HG02970 (cell line): ENCODE measurements at regions not wholly inside any gene's neighbourhood (a gene's known extent, or its start where the extent isn't known, plus 50 kb on each side); places are given as distances from the start of the nearest gene placed in this dataset.
"Not testable (repeated sequence)": the region's sequence is repeated elsewhere in the genome, so short reads cannot be mapped to it uniquely, and the experiment has no call there.

Experiments
- ATAC-seq: cut with Tn5 transposase; IDR thresholded peaks from one replicate; pipeline ENCODE4 v1.9.1; 2021; ENCODE audit warnings: mild to moderate bottlenecking, moderate library complexity, moderate number of reproducible peaks; ENCODE audit not compliant: unreplicated experiment, low FRiP score

DNA sequence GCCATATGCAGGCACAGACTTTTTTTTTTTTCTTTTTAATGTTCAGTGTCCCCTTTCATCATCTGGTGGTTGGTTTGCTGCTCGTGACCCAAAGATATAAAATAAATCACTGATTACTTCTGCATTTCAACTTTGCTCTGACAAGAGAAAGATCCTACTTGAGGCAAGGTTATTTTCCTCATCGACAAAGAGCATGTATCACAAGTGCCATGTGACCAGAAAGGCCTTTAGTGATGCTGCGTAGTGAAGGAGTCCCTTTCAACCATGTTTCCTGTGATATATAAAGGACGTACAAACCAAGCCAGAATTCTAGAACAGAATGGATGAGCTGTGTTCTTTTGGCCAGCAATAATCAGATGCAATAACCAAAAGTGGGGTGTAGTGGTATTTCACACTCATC is 323.4 kb upstream of the PSMD7 start:
- ATAC-seq, result no peak

- ATAC-seq, result no peak
These were observed 329.8 kb upstream of the PSMD7 start for GRCh38 chr16:73966851-73967250.

GRCh38 chr16:73965591-73965990 is 331.0 kb upstream of the PSMD7 start:
- no peak for ATAC-seq

DNA sequence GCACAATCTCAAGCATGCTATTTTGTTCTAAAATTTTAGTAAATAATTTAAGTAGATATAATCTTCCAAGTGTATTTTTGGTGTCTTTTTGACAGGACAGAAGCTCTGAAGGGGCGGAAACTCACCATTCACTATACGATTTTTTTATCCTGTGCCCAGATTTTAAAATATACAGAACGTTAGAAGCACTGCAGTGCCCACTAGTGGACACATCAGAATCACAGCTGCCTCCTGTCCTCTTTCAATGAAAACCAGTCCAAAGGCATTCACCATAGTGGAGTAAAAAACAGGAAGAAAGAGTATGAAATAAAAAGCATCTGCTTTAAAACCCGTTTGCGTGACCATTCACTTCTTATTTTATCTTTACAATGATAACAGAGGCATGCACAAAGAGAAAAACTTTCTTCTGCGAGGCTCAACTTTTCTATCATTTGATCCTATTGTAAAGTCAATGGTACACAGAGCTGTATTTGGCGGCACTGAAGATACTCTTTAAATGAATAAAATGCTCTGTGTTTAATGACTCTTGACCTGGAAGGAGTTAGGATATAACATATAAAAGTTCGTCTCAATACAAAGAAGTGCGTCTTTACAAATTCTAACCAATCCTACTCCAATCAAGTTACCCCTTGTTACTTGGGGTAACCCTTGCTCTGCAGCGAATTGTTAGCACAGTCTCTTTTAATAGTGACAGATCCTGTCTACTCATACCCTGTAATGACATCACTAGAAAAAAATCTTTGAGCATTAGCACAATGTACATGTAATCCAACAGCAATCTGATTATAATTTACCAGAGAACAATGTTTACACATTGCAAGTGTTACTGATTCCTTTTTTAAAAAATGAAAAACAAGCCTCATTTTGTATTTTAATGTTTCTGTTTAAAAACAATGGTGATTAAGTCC is 339.8 kb upstream of the PSMD7 start:
- ATAC-seq, result no peak

DNA sequence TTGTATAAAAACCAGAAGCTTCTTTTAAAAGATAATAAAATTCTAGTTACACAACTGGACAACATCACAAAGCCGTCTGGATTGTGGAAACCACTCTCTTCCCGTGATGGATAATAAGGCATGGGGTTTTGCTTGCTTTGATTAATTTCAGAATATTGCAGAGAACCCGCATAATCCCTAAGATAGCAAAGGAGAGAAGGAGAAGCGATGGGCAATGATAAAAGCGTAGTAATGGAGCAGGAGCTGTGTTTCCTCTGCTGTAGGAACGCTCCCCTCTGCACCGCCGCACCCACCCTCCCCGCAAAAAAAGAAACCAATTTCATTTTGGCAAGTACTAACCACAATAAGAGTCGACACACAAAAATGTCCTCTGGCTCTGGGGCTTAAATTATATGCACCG is 340.9 kb upstream of the PSMD7 start:
- no peak for ATAC-seq

- no peak for ATAC-seq
These were observed 341.4 kb upstream of the PSMD7 start for GRCh38 chr16:73955255-73955654.

DNA sequence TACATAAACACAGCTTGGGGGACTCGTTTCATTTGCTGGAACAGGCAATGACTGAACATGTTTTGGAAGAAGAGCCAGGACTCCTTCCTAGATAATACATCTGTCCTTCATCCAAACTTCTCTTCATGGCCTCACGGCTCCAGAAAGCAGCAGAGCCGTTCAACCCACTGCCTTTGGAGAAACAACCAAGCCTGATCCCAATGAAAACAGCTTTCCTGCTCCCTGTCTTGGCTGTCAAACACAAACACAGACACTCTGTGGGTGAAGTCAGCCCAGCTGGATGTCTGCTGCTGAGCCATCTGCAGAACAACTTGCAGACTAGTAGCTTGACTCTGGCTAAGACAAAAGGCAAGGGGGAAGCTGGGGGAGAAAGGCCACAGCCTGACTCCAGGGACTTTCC is 345.1 kb upstream of the PSMD7 start:
- no peak for ATAC-seq

DNA sequence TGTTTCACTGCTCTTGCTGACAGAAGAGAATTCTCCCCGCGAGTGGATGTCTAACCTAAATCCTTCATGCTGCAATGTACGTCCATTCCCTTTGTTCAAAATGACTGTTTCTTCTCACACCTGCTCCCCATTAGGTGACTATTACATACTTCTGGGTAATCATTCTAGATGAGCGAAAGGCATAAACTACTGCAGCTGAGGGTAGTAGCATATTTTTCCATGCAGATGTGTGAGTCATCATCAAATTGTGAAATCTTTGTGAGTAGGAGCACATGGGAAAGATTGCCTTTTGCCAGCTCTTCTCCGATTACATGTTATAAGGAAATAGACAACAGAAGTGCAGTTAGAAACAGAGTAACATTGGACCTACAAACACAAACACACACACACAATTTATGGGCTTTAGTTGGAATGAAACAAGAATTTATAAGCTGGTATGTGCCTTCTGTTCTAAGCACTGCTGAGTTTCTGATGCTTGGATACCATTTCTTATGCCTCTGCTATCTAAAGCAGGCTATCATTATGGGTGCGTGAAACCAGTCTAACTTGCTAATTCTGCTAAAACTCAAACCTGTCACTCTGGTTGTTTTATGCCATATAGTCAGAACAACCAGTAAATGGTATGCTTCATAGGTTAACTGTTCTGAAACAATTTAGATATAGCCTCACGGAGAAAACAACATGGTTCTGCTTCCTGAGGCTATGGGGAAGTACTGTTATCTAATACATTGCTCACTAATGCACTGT is 346.9 kb upstream of the PSMD7 start:
- ATAC-seq, result no peak

DNA sequence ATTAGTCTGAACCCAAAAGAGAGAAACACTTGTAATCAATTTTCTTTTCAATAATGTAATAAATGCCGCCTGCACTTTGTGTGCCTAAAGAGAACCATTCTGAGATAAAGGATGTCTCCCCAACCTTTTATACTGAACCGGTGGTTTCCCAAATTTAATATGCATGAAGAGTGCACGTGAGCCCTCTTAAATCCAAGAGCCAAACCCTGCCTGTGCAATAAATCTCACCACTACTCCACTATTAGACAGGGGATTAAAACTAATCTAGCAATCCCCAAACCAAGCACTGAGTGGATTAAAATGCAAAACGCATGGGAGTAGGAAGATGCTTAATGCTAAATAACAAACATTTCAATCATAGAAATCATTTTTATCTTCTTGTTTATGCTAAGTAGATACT is 351.0 kb upstream of the PSMD7 start:
- ATAC-seq, result no peak

- not testable (repeated sequence) for ATAC-seq
These were observed 353.4 kb upstream of the PSMD7 start for GRCh38 chr16:73943184-73943583.

DNA sequence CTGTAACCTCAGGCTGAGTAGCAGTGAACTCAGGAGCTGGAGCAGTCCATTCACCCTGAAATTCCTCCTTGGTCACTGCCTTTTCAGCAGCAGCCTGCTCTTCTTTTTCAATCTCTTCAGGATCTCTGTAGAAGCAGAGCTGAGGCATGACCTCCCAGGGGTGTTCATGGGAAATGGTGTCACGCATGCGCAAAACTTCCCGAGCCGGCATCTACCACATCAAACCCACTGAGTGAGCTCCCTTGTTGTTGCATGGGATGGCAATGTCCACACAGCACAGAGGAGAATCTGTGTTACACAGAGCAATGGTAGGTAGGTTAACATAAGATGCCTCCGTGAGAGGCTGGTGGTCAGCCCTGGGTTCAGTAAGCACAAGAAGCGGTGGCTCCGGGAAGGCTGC is 355.8 kb upstream of the PSMD7 start:
- ATAC-seq, result not testable (repeated sequence)

- ATAC-seq, result no peak
These were observed 372.7 kb upstream of the PSMD7 start for GRCh38 chr16:73923951-73924350.

DNA sequence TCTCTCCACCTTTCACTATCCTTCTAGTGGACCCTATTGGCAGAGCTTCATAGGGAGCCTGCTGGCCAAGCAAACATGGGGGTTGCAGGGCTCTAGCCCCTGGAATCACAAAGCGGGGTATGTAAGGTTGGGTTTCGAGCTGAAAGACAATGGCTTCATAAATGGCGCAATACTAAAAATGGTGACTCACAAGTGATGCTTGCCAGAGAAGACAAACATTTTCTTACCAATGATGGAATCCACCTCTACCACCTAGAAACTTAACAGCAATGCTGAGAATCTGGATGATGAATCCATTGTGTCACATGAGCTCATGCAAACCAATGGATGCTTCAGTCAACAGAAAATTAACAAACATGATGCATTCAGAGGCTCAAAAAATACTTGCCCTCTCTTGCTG is 375.3 kb upstream of the PSMD7 start:
- ATAC-seq, result no peak

- ATAC-seq, result no peak
These were observed 379.6 kb upstream of the PSMD7 start for GRCh38 chr16:73916829-73917594.

DNA sequence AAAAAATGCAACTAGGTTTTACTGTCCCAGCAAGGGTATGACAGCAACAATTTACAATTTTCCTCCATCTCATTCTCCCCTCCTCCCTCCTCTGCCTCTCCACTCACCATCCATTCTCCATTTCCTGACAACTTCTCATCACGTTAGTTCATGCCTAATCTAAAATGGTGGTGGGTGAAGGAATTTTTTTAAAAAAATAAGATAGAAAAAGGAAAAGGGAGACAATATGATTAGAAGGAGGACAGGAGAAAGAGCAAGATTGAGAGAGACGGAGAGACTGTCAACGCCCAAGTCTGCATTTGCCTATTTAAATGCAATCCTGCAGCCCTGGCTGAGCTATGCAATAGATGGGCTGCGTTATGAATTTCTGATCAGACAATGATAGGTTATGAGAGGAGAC is 380.7 kb upstream of the PSMD7 start:
- ATAC-seq, result no peak

- ATAC-seq, result no peak
These were observed 381.5 kb upstream of the PSMD7 start for GRCh38 chr16:73915140-73915539.

DNA sequence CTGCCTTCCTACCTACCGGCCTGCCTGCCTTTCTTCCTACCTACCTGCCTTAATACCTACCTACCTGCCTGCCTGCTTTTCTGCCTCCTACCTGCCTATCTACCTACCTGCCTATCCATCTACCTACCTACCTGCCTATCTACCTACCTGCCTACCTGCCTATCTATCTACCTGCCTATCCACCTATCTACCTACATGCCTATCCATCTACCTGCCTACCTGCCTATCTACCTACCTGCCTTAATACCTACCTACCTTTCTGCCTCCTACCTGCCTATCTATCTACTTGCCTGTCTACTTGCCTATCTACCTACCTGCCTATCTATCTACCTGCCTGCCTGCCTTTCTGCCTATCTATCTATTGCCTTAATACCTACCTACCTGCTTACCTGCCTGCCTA is 383.8 kb upstream of the PSMD7 start:
- ATAC-seq, result no peak

DNA sequence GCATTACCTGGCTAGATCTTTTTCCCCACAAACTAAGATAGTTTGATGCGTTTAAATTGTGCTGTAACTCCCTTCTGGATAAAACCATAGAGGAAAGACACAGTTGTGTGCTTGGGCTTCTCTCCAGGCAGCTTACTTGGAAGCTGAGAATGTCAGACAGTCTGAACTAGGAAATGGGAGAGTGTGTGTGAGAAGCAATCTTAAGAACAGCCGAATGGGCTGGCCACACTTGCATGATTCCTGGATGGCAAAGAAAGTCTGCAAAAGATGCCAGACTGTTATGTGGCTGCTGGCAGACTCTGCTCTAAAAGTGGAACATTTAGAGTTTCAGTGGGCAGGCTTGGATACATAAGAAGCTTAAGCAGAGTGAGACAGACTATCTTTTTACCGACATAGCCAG is 384.3 kb upstream of the PSMD7 start:
- no peak for ATAC-seq

- no peak for ATAC-seq
These were observed 387.0 kb upstream of the PSMD7 start for GRCh38 chr16:73909529-73910035.

- ATAC-seq, result no peak
These were observed 405.5 kb upstream of the PSMD7 start for GRCh38 chr16:73891129-73891542.
